ENCODE measurements at regions not wholly inside any gene's neighbourhood (a gene's known extent, or its start where the extent isn't known, plus 50 kb on each side); places are given as distances from the start of the nearest gene placed in this dataset.

- no peak for TF ChIP-seq CTCF (conservative IDR thresholded peaks at IDR 0.05; ENCODE audit: low read depth, low read length)
- no peak for TF ChIP-seq POLR2A (IDR thresholded peaks at IDR 0.05; ENCODE audit: low read depth, low read length)
- no peak for TF ChIP-seq NFE2L2 (IDR thresholded peaks at IDR 0.05; ENCODE audit: low read depth, low read length)
- no peak for TF ChIP-seq RCOR1 (IDR thresholded peaks at IDR 0.05; ENCODE audit: insufficient replicate concordance, low read length)
- TF ChIP-seq FOS (IDR thresholded peaks at IDR 0.05; ENCODE audit: low read depth, low read length): no peak
- no peak for TF ChIP-seq ELK1 (IDR thresholded peaks at IDR 0.05; ENCODE audit: borderline replicate concordance, low read depth, low read length)
- TF ChIP-seq MAZ (IDR thresholded peaks at IDR 0.05; ENCODE audit: borderline replicate concordance, low read depth, low read length): no peak
- no peak for TF ChIP-seq MXI1 (IDR thresholded peaks at IDR 0.05; ENCODE audit: borderline replicate concordance, low read depth, low read length)
- TF ChIP-seq SMC3 (IDR thresholded peaks at IDR 0.05; ENCODE audit: low read depth, low read length): no peak
- TF ChIP-seq CEBPB (IDR thresholded peaks at IDR 0.05; ENCODE audit: low read depth, low read length): no peak
- no peak for TF ChIP-seq USF2 (IDR thresholded peaks at IDR 0.05; ENCODE audit: low read depth, low read length)
- no peak for TF ChIP-seq CHD1 (IDR thresholded peaks at IDR 0.05; ENCODE audit: low read depth, low read length)
- TF ChIP-seq RAD21 (IDR thresholded peaks at IDR 0.05; ENCODE audit: low read length): no peak
- TF ChIP-seq BHLHE40 (IDR thresholded peaks at IDR 0.05; ENCODE audit: low read depth, low read length): no peak
These were observed 66.1 kb upstream of the TSHZ3 start for GRCh38 chr19:31415322-31415721.

All from IMR-90 (cell line).